Astrocyte of the cerebellum (primary cell): ENCODE measurements at regions not wholly inside any gene's neighbourhood (a gene's known extent, or its start where the extent isn't known, plus 50 kb on each side); places are given as distances from the start of the nearest gene placed in this dataset.

Experiments
- DNase-seq: peaks from one replicate; pipeline ENCODE4 v3.0.0-alpha.2; 2011; ENCODE audit warnings: low read depth
- H3K4me3 ChIP-seq: 2 replicates; pipeline ENCODE4 v1.5.1; 2011; ENCODE audit warnings: mild to moderate bottlenecking, low read depth, low read length, moderate library complexity
- in situ Hi-C: cut with HindIII; loops from 2 replicates; pipeline ENCODE4 v1.10.0; 2017; ENCODE audit warnings: low sequenced_read_pairs
- TF ChIP-seq, protein P1 (sequence below): IDR thresholded peaks from 2 replicates; pipeline ENCODE4 v1.5.1; 2012; ENCODE audit warnings: low read length, low read depth, moderate library complexity, mild to moderate bottlenecking; ENCODE audit errors: missing control alignments

- peak; percentile 1 for DNase-seq
- in situ Hi-C loops = no loop called here
- no peak overlapping the region for H3K4me3 ChIP-seq
- TF ChIP-seq, protein P1, sequence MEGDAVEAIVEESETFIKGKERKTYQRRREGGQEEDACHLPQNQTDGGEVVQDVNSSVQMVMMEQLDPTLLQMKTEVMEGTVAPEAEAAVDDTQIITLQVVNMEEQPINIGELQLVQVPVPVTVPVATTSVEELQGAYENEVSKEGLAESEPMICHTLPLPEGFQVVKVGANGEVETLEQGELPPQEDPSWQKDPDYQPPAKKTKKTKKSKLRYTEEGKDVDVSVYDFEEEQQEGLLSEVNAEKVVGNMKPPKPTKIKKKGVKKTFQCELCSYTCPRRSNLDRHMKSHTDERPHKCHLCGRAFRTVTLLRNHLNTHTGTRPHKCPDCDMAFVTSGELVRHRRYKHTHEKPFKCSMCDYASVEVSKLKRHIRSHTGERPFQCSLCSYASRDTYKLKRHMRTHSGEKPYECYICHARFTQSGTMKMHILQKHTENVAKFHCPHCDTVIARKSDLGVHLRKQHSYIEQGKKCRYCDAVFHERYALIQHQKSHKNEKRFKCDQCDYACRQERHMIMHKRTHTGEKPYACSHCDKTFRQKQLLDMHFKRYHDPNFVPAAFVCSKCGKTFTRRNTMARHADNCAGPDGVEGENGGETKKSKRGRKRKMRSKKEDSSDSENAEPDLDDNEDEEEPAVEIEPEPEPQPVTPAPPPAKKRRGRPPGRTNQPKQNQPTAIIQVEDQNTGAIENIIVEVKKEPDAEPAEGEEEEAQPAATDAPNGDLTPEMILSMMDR = no peak
Measured at GRCh38 chr18:60176259-60176658, 196.3 kb downstream of the MC4R start.

GRCh38 chr18:60174832-60175231 is 197.7 kb downstream of the MC4R start:
- DNase-seq = no peak
- TF ChIP-seq, protein P1 = no peak
- no peak overlapping the region for H3K4me3 ChIP-seq
- in situ Hi-C loops = no loop called here

DNA sequence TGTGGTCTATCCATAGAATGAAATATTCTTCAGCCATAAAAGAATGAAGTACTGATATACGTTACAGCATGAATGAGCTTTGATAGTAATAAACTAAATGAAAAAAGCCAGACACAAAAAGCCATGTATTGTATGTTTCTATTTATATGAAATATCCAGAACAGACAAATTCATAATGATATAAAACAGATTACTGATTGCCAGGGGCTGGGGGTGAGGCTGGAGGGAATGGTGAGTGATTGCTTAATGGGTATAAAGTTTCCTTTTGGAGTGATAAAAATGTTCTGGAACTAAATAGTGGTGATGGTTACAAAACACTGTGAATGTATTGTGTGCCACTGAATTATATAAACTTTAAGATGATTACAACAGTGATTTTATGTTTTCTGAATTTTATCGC is 200.5 kb downstream of the MC4R start:
- in situ Hi-C loops = no loop called here
- no peak for DNase-seq
- TF ChIP-seq, protein P1 = no peak
- no peak overlapping the region for H3K4me3 ChIP-seq

- in situ Hi-C loops = no loop called here
- no peak for DNase-seq
- no peak overlapping the region for H3K4me3 ChIP-seq
- TF ChIP-seq, protein P1 = no peak
Measured at GRCh38 chr18:60163622-60164021, 209.0 kb downstream of the MC4R start.

DNA sequence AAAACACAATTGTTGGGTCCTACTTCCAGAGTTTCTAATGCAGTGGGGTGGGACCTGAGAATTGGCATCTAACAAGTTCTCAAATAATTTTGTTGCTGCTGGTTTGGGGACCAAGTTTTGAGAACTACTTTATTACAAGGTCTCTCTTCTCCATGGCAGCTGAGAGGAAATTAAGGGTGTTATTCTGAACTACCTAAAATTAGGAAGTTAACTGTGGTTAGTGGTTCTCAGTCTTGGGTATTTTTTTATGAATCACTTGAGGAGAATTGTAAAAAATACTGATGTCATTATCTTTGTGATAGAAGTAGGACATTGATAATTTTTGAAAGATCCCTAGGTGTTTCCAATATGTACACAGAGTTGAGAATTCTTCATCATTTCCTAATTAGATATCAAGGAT is 210.2 kb downstream of the MC4R start:
- TF ChIP-seq, protein P1 = no peak
- no peak overlapping the region for H3K4me3 ChIP-seq
- no peak for DNase-seq
- in situ Hi-C loops = no loop called here

DNA sequence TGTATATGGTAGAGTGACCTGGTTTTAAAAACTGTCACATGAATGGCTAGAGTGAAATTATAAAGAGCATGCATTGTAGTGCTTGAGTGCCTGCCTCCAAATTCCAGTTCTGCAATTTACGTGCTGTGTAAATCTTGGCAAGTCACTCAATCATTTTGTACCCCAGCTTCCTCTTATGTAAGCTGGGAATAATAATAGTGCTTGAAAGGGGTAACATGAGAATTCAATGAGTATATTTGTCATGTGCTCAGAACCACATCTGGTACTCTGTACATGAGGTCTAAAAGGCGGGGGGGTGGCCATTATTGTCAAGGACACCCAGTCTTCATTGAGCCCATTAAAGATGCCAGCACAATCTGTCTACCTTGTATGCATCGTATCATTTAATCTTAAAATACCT is 214.8 kb downstream of the MC4R start:
- no peak overlapping the region for H3K4me3 ChIP-seq
- in situ Hi-C loops = no loop called here
- TF ChIP-seq, protein P1 = no peak
- no peak for DNase-seq

DNA sequence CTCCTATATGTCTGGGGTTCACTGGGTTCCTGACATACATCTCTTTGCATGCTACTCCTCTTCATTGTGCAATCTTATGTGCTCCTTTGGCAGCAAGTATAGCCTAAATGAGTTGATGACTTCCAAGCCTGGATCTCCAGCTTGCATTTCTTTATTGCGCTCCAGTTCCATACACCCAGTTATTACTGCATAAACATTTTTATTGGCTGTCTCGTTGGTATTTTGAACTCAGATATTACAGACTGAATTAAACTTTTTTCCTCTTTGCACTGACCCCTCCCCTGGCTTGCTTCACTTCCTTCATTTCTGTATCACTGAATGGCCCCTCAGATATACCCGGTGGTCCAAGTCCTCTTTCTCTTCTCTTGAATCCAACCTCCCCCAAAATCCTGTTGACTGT is 219.2 kb downstream of the MC4R start:
- no peak for DNase-seq
- TF ChIP-seq, protein P1 = no peak
- in situ Hi-C loops = no loop called here

More for the DNA sequence above, 219.2 kb downstream of the MC4R start:
- H3K4me3 ChIP-seq = no peak overlapping the region
